ENCODE measurements at regions not wholly inside any gene's neighbourhood (a gene's known extent, or its start where the extent isn't known, plus 50 kb on each side); places are given as distances from the start of the nearest gene placed in this dataset.

DNA sequence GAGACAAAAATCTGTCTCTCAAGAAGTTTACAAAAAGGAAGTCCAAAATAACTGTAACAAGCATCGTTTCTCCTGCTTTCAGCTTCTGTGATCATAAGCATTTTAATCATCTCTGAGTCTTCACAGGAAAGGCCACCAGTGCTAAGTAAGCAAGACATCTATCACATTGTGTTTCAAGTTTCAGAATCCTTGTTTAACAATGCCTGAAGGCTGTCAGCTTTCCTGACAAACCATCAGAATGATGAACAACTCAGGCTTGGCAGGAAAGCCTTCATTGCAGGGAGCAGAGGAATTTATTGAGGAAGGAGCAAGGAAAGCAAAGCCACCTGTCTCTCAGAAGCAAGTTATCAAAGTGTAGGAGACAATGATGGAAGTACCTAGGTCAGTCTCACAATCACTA, 143.5 kb upstream of the DAPK1 start:
- Histone ChIP-seq H3K27me3 (ENCODE audit: low read depth, low read length) (no peaks in the 10 kb centered on the region), H3K9me3 (ENCODE audit: insufficient read depth, low read length) (no peaks in the 10 kb centered on the region), H2AFZ (ENCODE audit: low read depth, low read length) (no peak overlapping the region), H3K4me2 (ENCODE audit: low read length) (no peak overlapping the region), H3K9ac (ENCODE audit: low read length) (no peak overlapping the region), H3K27ac (ENCODE audit: low read length) (no peak overlapping the region), H3K4me3 (ENCODE audit: low read length) (no peak overlapping the region), H4K20me1 (ENCODE audit: insufficient read depth, low read length) (no peaks in the 10 kb centered on the region), H3K4me1 (ENCODE audit: low read length) (no peaks in the 10 kb centered on the region), H3K79me2 (ENCODE audit: low read length) (no peaks in the 10 kb centered on the region), H3K36me3 (replicated peaks; ENCODE audit: low read depth, low read length) (no peaks in the 10 kb centered on the region)
- TF ChIP-seq, protein P1, sequence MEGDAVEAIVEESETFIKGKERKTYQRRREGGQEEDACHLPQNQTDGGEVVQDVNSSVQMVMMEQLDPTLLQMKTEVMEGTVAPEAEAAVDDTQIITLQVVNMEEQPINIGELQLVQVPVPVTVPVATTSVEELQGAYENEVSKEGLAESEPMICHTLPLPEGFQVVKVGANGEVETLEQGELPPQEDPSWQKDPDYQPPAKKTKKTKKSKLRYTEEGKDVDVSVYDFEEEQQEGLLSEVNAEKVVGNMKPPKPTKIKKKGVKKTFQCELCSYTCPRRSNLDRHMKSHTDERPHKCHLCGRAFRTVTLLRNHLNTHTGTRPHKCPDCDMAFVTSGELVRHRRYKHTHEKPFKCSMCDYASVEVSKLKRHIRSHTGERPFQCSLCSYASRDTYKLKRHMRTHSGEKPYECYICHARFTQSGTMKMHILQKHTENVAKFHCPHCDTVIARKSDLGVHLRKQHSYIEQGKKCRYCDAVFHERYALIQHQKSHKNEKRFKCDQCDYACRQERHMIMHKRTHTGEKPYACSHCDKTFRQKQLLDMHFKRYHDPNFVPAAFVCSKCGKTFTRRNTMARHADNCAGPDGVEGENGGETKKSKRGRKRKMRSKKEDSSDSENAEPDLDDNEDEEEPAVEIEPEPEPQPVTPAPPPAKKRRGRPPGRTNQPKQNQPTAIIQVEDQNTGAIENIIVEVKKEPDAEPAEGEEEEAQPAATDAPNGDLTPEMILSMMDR (IDR thresholded peaks at IDR 0.05; ENCODE audit: low read depth, low read length): no peak
- TF ChIP-seq EZH2phosphoT487 (IDR thresholded peaks at IDR 0.05; ENCODE audit: low read depth): no peak

DNA sequence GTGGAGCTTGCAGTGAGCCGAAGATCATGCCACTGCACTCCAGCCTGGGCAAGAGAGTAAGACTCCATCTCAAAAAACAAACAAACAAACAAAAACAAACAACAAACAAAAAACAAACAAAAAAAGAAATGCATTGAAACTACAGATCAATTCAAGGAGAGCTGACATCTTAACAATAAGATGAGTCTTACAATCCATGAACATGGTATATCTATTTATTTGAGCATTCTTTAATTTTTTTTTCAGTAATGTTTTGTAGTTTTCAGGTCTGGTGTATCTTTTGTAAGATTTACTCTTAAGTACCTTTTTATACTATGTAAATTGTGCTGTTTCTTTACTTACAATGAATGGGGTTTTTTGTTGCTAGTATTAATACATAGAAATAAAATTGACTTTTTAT, 140.1 kb upstream of the DAPK1 start:
- H3K9me3 ChIP-seq (ENCODE audit: insufficient read depth, low read length): no peaks in the 10 kb centered on the region
- H3K79me2 ChIP-seq (ENCODE audit: low read length): no peaks in the 10 kb centered on the region
- H4K20me1 ChIP-seq (ENCODE audit: insufficient read depth, low read length): no peaks in the 10 kb centered on the region
- no peak overlapping the region for H3K9ac ChIP-seq (ENCODE audit: low read length)
- TF ChIP-seq, protein P1 (IDR thresholded peaks at IDR 0.05; ENCODE audit: low read depth, low read length): no peak
- TF ChIP-seq EZH2phosphoT487 (IDR thresholded peaks at IDR 0.05; ENCODE audit: low read depth): no peak
- H3K36me3 ChIP-seq (replicated peaks; ENCODE audit: low read depth, low read length): no peaks in the 10 kb centered on the region
- no peak overlapping the region for H2AFZ ChIP-seq (ENCODE audit: low read depth, low read length)
- H3K4me1 ChIP-seq (ENCODE audit: low read length): no peaks in the 10 kb centered on the region
- no peak overlapping the region for H3K27ac ChIP-seq (ENCODE audit: low read length)
- H3K4me2 ChIP-seq (ENCODE audit: low read length): no peak overlapping the region
- H3K4me3 ChIP-seq (ENCODE audit: low read length): no peak overlapping the region
- H3K27me3 ChIP-seq (ENCODE audit: low read depth, low read length): no peaks in the 10 kb centered on the region

DNA sequence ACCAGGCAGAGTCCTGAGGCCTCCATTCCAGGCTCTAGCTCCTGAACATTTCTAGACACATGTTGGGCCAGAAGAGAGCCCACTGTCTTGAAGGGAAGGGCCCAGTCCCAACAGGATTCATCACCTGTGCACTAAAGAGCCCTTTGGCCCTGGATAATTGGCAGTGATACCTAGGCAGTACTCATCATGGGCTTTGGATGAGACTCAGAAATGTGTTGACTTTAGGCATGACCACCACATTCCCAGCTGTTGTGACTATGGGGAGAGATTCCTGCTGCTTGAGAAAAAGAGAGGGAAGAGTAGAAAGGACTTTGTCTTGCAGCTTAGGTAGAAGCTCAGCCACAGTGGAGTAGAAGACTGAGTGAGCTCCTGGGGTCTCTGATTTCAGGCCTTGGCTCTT, 138.4 kb upstream of the DAPK1 start:
- H3K36me3 ChIP-seq (replicated peaks; ENCODE audit: low read depth, low read length): no peaks in the 10 kb centered on the region
- H3K4me2 ChIP-seq (ENCODE audit: low read length): no peak overlapping the region
- no peaks in the 10 kb centered on the region for H3K4me1 ChIP-seq (ENCODE audit: low read length)
- H4K20me1 ChIP-seq (ENCODE audit: insufficient read depth, low read length): no peaks in the 10 kb centered on the region
- no peaks in the 10 kb centered on the region for H3K9me3 ChIP-seq (ENCODE audit: insufficient read depth, low read length)
- H3K9ac ChIP-seq (ENCODE audit: low read length): no peak overlapping the region
- H3K27me3 ChIP-seq (ENCODE audit: low read depth, low read length): no peaks in the 10 kb centered on the region
- H3K79me2 ChIP-seq (ENCODE audit: low read length): no peaks in the 10 kb centered on the region
- no peak overlapping the region for H2AFZ ChIP-seq (ENCODE audit: low read depth, low read length)
- TF ChIP-seq, protein P1 (IDR thresholded peaks at IDR 0.05; ENCODE audit: low read depth, low read length): no peak
- no peak for TF ChIP-seq EZH2phosphoT487 (IDR thresholded peaks at IDR 0.05; ENCODE audit: low read depth)
- H3K4me3 ChIP-seq (ENCODE audit: low read length): no peak overlapping the region
- H3K27ac ChIP-seq (ENCODE audit: low read length): no peak overlapping the region

DNA sequence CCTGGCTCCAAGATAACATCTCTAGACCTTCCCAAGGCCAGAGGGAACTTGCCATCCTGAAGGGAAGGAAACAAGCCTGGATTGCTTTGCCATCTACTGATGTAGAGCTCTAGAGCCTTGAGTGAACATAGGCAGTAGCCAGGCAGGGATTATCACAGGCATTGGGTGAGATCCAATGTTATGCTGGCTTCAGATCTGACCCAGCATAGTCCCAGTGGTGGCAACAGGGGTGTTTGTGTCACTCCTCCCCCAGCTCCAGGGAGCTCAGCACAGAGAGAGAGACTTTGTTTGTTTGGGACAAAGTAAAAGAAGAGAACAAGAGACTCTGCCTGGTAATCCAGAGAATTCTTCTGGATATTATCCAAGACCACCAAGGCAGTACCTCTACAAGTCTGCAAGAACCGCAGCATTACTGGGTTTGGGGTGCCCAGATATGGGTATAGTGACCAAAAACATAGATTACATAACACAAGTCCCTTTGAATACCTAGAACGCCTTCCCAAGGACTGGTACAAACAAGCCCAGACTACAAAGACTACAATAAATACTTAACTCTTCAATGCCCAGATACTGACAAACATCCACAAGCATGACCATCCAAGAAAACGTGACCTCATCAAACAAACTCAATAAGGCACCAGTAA, 137.6 kb upstream of the DAPK1 start:
- Histone ChIP-seq H3K27ac (ENCODE audit: low read length) (no peak overlapping the region), H3K36me3 (replicated peaks; ENCODE audit: low read depth, low read length) (no peaks in the 10 kb centered on the region)

More for the DNA sequence above, 137.6 kb upstream of the DAPK1 start:
- Histone ChIP-seq H4K20me1 (ENCODE audit: insufficient read depth, low read length) (no peaks in the 10 kb centered on the region), H3K9me3 (ENCODE audit: insufficient read depth, low read length) (no peaks in the 10 kb centered on the region), H3K4me3 (ENCODE audit: low read length) (no peak overlapping the region), H3K9ac (ENCODE audit: low read length) (no peak overlapping the region), H3K4me1 (ENCODE audit: low read length) (no peaks in the 10 kb centered on the region), H3K4me2 (ENCODE audit: low read length) (no peak overlapping the region), H3K27me3 (ENCODE audit: low read depth, low read length) (no peaks in the 10 kb centered on the region), H2AFZ (ENCODE audit: low read depth, low read length) (no peak overlapping the region), H3K79me2 (ENCODE audit: low read length) (no peaks in the 10 kb centered on the region)
- TF ChIP-seq, protein P1 (IDR thresholded peaks at IDR 0.05; ENCODE audit: low read depth, low read length): no peak
- TF ChIP-seq EZH2phosphoT487 (IDR thresholded peaks at IDR 0.05; ENCODE audit: low read depth): no peak
